ENCODE measurements at regions not wholly inside any gene's neighbourhood (a gene's known extent, or its start where the extent isn't known, plus 50 kb on each side); places are given as distances from the start of the nearest gene placed in this dataset.

GRCh38 chr3:31469385-31469784, 63.3 kb upstream of the STT3B start:
- Mint-ChIP-seq H3K4me3 (no peak overlapping the region), H3K9me3 (peaks cover 21% of the 10 kb centered on the region), H3K27ac (no peak overlapping the region), H3K27me3 (no peaks in the 10 kb centered on the region), H3K4me1 (peaks cover 7% of the 10 kb centered on the region), H3K36me3 (ENCODE audit: low read depth) (no peaks in the 10 kb centered on the region)
- CTCF ChIA-PET = no interaction called here
- DNase-seq = no peak
- POLR2A ChIA-PET = no interaction called here

DNA sequence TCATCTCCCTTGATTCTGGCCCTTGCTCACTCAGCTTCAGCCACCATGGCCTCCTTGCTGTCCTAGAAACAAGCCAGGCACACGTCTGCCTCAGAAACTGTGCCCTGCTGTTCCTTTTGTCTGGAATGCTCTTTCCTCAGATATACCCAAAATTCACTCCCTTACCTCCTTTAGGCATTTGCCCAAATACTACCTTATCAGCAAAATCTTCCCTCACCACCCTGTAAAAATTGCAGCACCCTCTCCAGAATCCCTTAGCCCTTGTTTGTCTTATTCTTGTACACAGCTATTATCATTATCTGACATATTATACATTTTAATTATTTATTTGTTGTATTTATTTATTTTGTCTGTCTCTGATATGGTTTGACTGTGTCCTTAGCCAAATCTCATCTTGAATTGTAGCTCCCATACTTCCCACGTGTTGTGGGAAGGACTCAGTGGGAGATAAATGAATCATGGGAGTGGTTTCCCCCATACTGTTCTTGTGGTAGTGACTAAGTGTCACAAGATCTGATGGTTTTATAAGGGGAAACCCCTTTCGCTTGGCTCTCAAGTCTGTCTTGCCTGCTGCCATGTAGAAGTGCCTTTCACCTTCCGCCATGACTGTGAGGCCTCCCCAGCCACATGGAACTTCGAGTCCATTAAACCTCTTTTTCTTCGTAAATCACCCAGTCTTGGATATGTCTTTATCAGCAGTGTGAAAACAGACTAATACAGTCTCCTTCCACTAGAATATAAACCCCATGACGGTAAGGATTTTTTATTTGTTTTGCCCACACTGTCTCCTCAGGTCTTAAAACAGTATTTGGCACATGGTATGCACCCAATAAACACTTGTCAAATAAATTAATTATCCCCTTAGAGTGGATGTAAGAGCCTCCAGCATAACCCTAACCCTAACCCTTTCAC, 60.0 kb upstream of the STT3B start:
- POLR2A ChIA-PET = no interaction called here

GRCh38 chr3:31476209-31476608, 56.5 kb upstream of the STT3B start:
- no peak for DNase-seq
- ChIA-PET CTCF (no interaction called here), POLR2A (no interaction called here)
- Mint-ChIP-seq H3K27ac (no peak overlapping the region), H3K4me3 (no peak overlapping the region), H3K27me3 (no peaks in the 10 kb centered on the region), H3K36me3 (ENCODE audit: low read depth) (no peaks in the 10 kb centered on the region), H3K9me3 (peaks cover 29% of the 10 kb centered on the region), H3K4me1 (peaks cover 6% of the 10 kb centered on the region)

More for the DNA sequence above, 60.0 kb upstream of the STT3B start:
- DNase-seq = no peak
- Mint-ChIP-seq H3K4me1 (peaks cover 6% of the 10 kb centered on the region), H3K9me3 (peaks cover 25% of the 10 kb centered on the region), H3K27me3 (no peaks in the 10 kb centered on the region), H3K4me3 (no peak overlapping the region), H3K36me3 (ENCODE audit: low read depth) (no peaks in the 10 kb centered on the region), H3K27ac (no peak overlapping the region)
- CTCF ChIA-PET = no interaction called here

GRCh38 chr3:31479431-31479830, 53.3 kb upstream of the STT3B start:
- Mint-ChIP-seq H3K27me3 (no peaks in the 10 kb centered on the region), H3K4me3 (no peak overlapping the region), H3K27ac (no peak overlapping the region), H3K9me3 (peaks cover 11% of the 10 kb centered on the region), H3K36me3 (ENCODE audit: low read depth) (no peaks in the 10 kb centered on the region), H3K4me1 (no peaks in the 10 kb centered on the region)
- no peak for DNase-seq
- ChIA-PET POLR2A (interaction anchor here (0.5 kb wide), 1 partner anchor 824 kb away, joined by 3 read pairs; no protein-coding TSS in a partner anchor), CTCF (no interaction called here)

DNA sequence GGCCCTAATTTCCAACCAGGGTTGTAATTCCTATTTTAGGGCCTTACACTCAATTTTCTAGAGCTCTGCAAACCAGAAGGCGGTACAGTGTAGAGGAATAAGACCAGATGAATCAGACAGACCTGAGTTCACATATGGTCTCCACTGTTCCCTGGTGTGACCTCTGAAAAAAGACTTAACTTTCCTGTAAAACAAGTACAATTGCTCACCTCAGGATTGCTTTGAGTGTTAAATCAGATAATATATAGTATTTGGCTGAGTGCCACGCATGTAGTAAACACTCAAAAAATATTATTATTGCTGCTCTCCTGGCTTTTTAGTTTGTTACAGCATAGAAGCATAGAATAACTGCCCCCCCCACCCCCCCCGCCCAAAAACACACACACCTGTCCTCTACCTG, 51.0 kb upstream of the STT3B start:
- H3K4me3 Mint-ChIP-seq = no peak overlapping the region
- H3K27me3 Mint-ChIP-seq = no peaks in the 10 kb centered on the region
- ChIA-PET POLR2A (no interaction called here), CTCF (no interaction called here)
- H3K27ac Mint-ChIP-seq = no peak overlapping the region
- no peaks in the 10 kb centered on the region for H3K4me1 Mint-ChIP-seq
- DNase-seq = no peak
- no peaks in the 10 kb centered on the region for H3K36me3 Mint-ChIP-seq (ENCODE audit: low read depth)
- peaks cover 11% of the 10 kb centered on the region for H3K9me3 Mint-ChIP-seq

GRCh38 chr3:31482493-31483200, 50.1 kb upstream of the STT3B start:
- no peak for DNase-seq
- H3K4me1 Mint-ChIP-seq = no peaks in the 10 kb centered on the region
- no peak overlapping the region for H3K27ac Mint-ChIP-seq
- peaks cover 14% of the 10 kb centered on the region for H3K9me3 Mint-ChIP-seq
- CTCF ChIA-PET = interaction anchor here (1.0 kb wide), 1 partner anchor 46 kb away, joined by 3 read pairs; no protein-coding TSS in a partner anchor
- H3K27me3 Mint-ChIP-seq = no peaks in the 10 kb centered on the region
- no peaks in the 10 kb centered on the region for H3K36me3 Mint-ChIP-seq (ENCODE audit: low read depth)
- POLR2A ChIA-PET = no interaction called here
- H3K4me3 Mint-ChIP-seq = no peak overlapping the region

Small RNA genes in the stretch of these regions (microRNA-seq; reads per million reads assigned to microRNA genes)
- 0.63 reads per million for gene MIR466 (ENCODE audit: borderline microRNAs expressed, borderline replicate concordance)

All from activated CD4-positive, alpha-beta T cell treated with anti-CD3 and anti-CD28 coated beads, Interleukin-2, amount 10 ng/mL, durations not matched to agents 7 days and 5 days (primary cell).